GM12878 (cell line): ENCODE measurements at regions not wholly inside any gene's neighbourhood (a gene's known extent, or its start where the extent isn't known, plus 50 kb on each side); places are given as distances from the start of the nearest gene placed in this dataset.

ENCODE experiments used
- ATAC-seq: fragments of 200-7000 bp; cut with Tn5 transposase; 3 replicates; pipeline ENCODE4 v1.9.1; 2020; ENCODE audit warnings: mild to moderate bottlenecking, moderate library complexity
- BruUV-seq: library from RNA; stranded (reverse); fragments of 400-500 nt; replicated peaks from 2 replicates; lab custom pipeline; 2021; lab: Mats Ljungman, UMichigan
- CTCF ChIA-PET: fragments of 300-600 bp; sonication (Branson Sonifier 250); formaldehyde crosslinking; extraction: SDS; loops from one replicate; lab custom pipeline; 2021; ENCODE audit warnings: inconsistent platforms; lab: Yijun Ruan, JAX
- POLR2A ChIA-PET: fragments of 350-600 bp; formaldehyde crosslinking; extraction: SDS; loops from one replicate; lab custom pipeline; 2021; ENCODE audit warnings: inconsistent platforms; lab: Charles Lee
- RAD21 ChIA-PET: fragments of 300-600 bp; sonication (Branson Sonifier 250); formaldehyde crosslinking; loops from one replicate; lab custom pipeline; 2023; ENCODE audit warnings: antibody characterized with exemption; ENCODE audit not compliant: unreplicated experiment; lab: Charles Lee
- SMC1A ChIA-PET: fragments of 300-600 bp; sonication (Branson Sonifier 250); formaldehyde crosslinking; loops from one replicate; lab custom pipeline; 2023; ENCODE audit not compliant: unreplicated experiment, uncharacterized antibody; lab: Charles Lee
- DNase-seq: peaks from one replicate; pipeline ENCODE4 v3.0.0-alpha.2; 2011; ENCODE audit warnings: low read depth, low spot score
- FAIRE-seq: peaks from 3 replicates; lab custom pipeline; 2011; peaks lifted over from hg19 to GRCh38; lab: Jason Lieb, UNC
- H2AFZ ChIP-seq: 2 replicates; pipeline ENCODE4 v1.6.0; 2011; ENCODE audit warnings: low read depth, low read length, control low read depth; ENCODE audit not compliant: control insufficient read depth
- H3K27ac ChIP-seq: 2 replicates; pipeline ENCODE4 v1.5.1; 2011; ENCODE audit warnings: control low read depth; ENCODE audit not compliant: control insufficient read depth, insufficient read depth
- H3K27me3 ChIP-seq, 2 experiments: replicated peaks in 1 of 2; 2 replicates each; pipeline versions ENCODE4 v1.6.0 to v1.6.1; 2011; ENCODE audit warnings: low read length in 1 of 2; ENCODE audit not compliant: control insufficient read depth in 2 of 2, insufficient read depth in 2 of 2
- H3K36me3 ChIP-seq, 2 experiments: 2 replicates each; pipeline ENCODE4 v1.5.1; 2011; ENCODE audit warnings: low read length in 1 of 2; ENCODE audit not compliant: control insufficient read depth in 2 of 2, insufficient read depth in 2 of 2
- H3K4me1 ChIP-seq: 2 replicates; pipeline ENCODE4 v1.6.1; 2011; ENCODE audit warnings: mild to moderate bottlenecking, low read length, moderate library complexity, mixed read lengths; ENCODE audit not compliant: control insufficient read depth, insufficient read depth
- H3K4me2 ChIP-seq: 2 replicates; pipeline ENCODE4 v1.6.0; 2011; ENCODE audit warnings: control low read depth; ENCODE audit not compliant: control insufficient read depth, insufficient read depth
- H3K4me3 ChIP-seq: fragments of 200-600 bp; sonication (generic); 2 replicates; pipeline ENCODE4 v1.5.1; 2016
- H3K79me2 ChIP-seq: 2 replicates; pipeline ENCODE4 v1.6.0; 2011; ENCODE audit warnings: low read length; ENCODE audit not compliant: control insufficient read depth, insufficient read depth
- H3K9ac ChIP-seq: 2 replicates; pipeline ENCODE4 v1.8.0; 2011; ENCODE audit warnings: low read length, control low read depth, mixed read lengths; ENCODE audit not compliant: control insufficient read depth, insufficient read depth
- H3K9me3 ChIP-seq: replicated peaks from 3 replicates; pipeline ENCODE4 v1.5.1; 2011; ENCODE audit warnings: mild to moderate bottlenecking, low read length; ENCODE audit not compliant: control insufficient read depth, insufficient read depth
- H4K20me1 ChIP-seq: 2 replicates; pipeline ENCODE4 v1.6.0; 2011; ENCODE audit not compliant: control insufficient read depth, insufficient read depth
- BCL11A ChIP-seq: IDR thresholded peaks from 2 replicates; pipeline ENCODE4 v1.6.1; 2011; ENCODE audit warnings: low read depth, low read length
- CBFB ChIP-seq: IDR thresholded peaks from 2 replicates; pipeline ENCODE4 v1.6.1; 2016; ENCODE audit warnings: antibody characterized with exemption, low read depth
- ELK1 ChIP-seq: IDR thresholded peaks from 2 replicates; pipeline ENCODE4 v1.6.1; 2012; ENCODE audit warnings: low read depth, low read length, improper control_type of control experiment
- HDGF ChIP-seq: fragments of 450-650 bp; IDR thresholded peaks from 2 replicates; pipeline ENCODE4 v1.6.1; 2016; ENCODE audit warnings: antibody characterized with exemption
- SPI1 ChIP-seq: IDR thresholded peaks from 2 replicates; pipeline ENCODE4 v1.6.1; 2011; ENCODE audit warnings: low read depth, mild to moderate bottlenecking, low read length, moderate library complexity, borderline replicate concordance; ENCODE audit not compliant: insufficient read depth
- WGBS: methylation state at CpG from one replicate; pipeline ENCODE4 v1.1.6; 2016; ENCODE audit warnings: low lambda C conversion rate; ENCODE audit not compliant: insufficient replicate concordance, insufficient coverage; ENCODE audit errors: missing lambda C conversion rate; 5-methylcytosine and 5-hydroxymethylcytosine counted together
- in situ Hi-C: fragments of 300-500 bp; cut with MboI; formaldehyde crosslinking; loops from 9 replicates; pipeline ENCODE4 v1.14.3; 2018; ENCODE audit warnings: mixed read lengths
- intact Hi-C: fragments of 100-400 bp; cut with micrococcal nuclease; formaldehyde crosslinking; loops from one replicate; pipeline ENCODE4 v1.14.2; 2022; ENCODE audit not compliant: unreplicated experiment

DNA sequence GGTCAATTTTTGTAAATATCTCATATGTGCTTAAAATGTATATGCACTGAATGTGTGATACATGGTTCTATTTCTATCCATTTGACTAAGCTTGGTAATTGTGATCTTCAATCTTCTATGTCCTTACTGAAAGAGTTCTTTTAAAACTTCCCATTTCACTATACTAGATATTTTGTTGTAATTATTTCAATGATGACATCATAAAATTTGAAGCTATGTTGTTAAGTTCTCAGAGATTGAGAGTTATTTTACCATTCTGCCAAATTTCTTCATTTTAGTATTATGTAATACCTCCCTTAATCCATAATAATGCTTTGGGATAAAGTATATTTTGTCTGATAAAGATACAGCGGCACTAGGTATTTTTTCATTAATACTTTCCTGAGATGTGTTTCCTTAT lies 1307.3 kb downstream of the RPA4 start:
- Histone ChIP-seq H3K36me3 (no peaks in the 10 kb centered on the region), H3K79me2 (no peaks in the 10 kb centered on the region), H3K27me3 (no peaks in the 10 kb centered on the region; a peak in 1 of 4 replicates), H3K9ac (no peak overlapping the region), H3K4me1 (no peaks in the 10 kb centered on the region), H3K4me3 (no peak overlapping the region), H3K4me2 (no peak overlapping the region), H2AFZ (no peak overlapping the region), H4K20me1 (no peaks in the 10 kb centered on the region), H3K9me3 (no peaks in the 10 kb centered on the region), H3K27ac (no peak overlapping the region)
- 87% methylated on average over 1 of the region's 1 CpG for WGBS
- intact Hi-C loops (no loop called here), in situ Hi-C loops (no loop called here)
- ChIA-PET RAD21 (no interaction called here), POLR2A (no interaction called here), SMC1A (no interaction called here), CTCF (no interaction called here)
- ATAC-seq (no peak), DNase-seq (no peak), FAIRE-seq (no peak)
- BruUV-seq: no TSS peak
- TF ChIP-seq ELK1: no peak
- no peak for TF ChIP-seq CBFB
- no peak for TF ChIP-seq HDGF

DNA sequence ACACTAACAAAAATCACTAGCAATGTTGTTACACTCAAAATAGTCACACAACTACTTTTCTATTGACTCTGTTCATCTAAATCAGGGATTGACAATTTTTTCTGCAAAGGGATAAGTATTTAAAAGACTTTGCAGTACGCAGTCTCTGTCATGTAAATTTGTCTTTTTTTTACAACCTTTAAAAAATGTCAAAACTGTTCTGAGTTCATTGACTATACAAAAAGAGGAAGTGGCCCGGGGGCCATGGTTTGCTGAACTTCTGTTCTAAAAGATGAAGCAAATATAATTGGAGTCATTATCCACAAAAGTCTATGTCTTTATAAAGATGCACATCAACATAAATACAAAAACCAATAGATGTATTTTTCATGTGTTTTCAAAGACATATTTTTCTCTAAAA lies 1310.3 kb downstream of the RPA4 start:
- Histone ChIP-seq H4K20me1 (no peaks in the 10 kb centered on the region), H3K27me3 (no peaks in the 10 kb centered on the region), H2AFZ (no peak overlapping the region), H3K4me3 (no peak overlapping the region), H3K36me3 (no peaks in the 10 kb centered on the region), H3K9ac (no peak overlapping the region), H3K9me3 (no peaks in the 10 kb centered on the region), H3K27ac (no peak overlapping the region), H3K79me2 (no peaks in the 10 kb centered on the region), H3K4me1 (no peaks in the 10 kb centered on the region), H3K4me2 (no peak overlapping the region)
- FAIRE-seq: no peak
- DNase-seq: no peak
- TF ChIP-seq BCL11A (no peak), SPI1 (peak; percentile 78)
- RAD21 ChIA-PET: no interaction called here
- SMC1A ChIA-PET: no interaction called here
- in situ Hi-C loops: no loop called here
- ATAC-seq: no peak
- WGBS: 0% methylated on average over 2 of the region's 2 CpGs
- POLR2A ChIA-PET: no interaction called here
- no TSS peak for BruUV-seq
- CTCF ChIA-PET: no interaction called here
- intact Hi-C loops: no loop called here
